ENCODE measurements at regions not wholly inside any gene's neighbourhood (a gene's known extent, or its start where the extent isn't known, plus 50 kb on each side); places are given as distances from the start of the nearest gene placed in this dataset.

GRCh38 chr17:72511874-72512273 lies 391.1 kb downstream of the SOX9 start:
- H3K4me3 ChIP-seq (ENCODE audit: low read length), result no peak overlapping the region
- intact Hi-C loops (cut with DNase I, micrococcal nuclease), result no loop called here
- H3K9me3 ChIP-seq (ENCODE audit: control insufficient read depth in 1 of 2, insufficient read depth in 1 of 2, low read length in 2 of 2), result peaks cover 0 to 4% of the 10 kb centered on the region in 2 experiments
- H3K4me1 ChIP-seq (ENCODE audit: insufficient read depth, low read length), result no peaks in the 10 kb centered on the region
- ChIA-PET POLR2A (no interaction called here), CTCF (no interaction called here)
- H3K27me3 ChIP-seq (ENCODE audit: control insufficient read depth in 1 of 2, insufficient read depth in 2 of 2, low read length in 2 of 2), result no peaks in the 10 kb centered on the region
- H3K27ac ChIP-seq (ENCODE audit: low read depth in 1 of 2, low read length in 2 of 2), result no peak overlapping the region
- Mint-ChIP-seq H3K36me3 (ENCODE audit: low read depth) (no peaks in the 10 kb centered on the region), H3K4me3 (no peak overlapping the region), H3K27me3 (peaks cover 26% of the 10 kb centered on the region), H3K27ac (no peak overlapping the region), H3K4me1 (ENCODE audit: low read depth) (no peaks in the 10 kb centered on the region), H3K9me3 (no peaks in the 10 kb centered on the region)
- no peak for TF ChIP-seq CTCF (IDR thresholded peaks at IDR 0.05)
- ATAC-seq (ENCODE audit: poor library complexity), result no peak
- no peaks in the 10 kb centered on the region for H3K36me3 ChIP-seq (ENCODE audit: insufficient read depth, low read length)
- DNase-seq, result no peak

- H3K4me1 Mint-ChIP-seq (ENCODE audit: low read depth), result no peaks in the 10 kb centered on the region
- no peak for TF ChIP-seq CTCF (IDR thresholded peaks at IDR 0.05)
- H3K27ac Mint-ChIP-seq, result no peak overlapping the region
- DNase-seq (no peak), ATAC-seq (ENCODE audit: poor library complexity) (no peak)
- peaks cover 34% of the 10 kb centered on the region for H3K27me3 Mint-ChIP-seq
- CTCF ChIA-PET, result no interaction called here
- no peaks in the 10 kb centered on the region for H3K36me3 Mint-ChIP-seq (ENCODE audit: low read depth)
- Histone ChIP-seq H3K27me3 (ENCODE audit: control insufficient read depth in 1 of 2, insufficient read depth in 2 of 2, low read length in 2 of 2) (peaks cover 0 to 7% of the 10 kb centered on the region in 2 experiments), H3K4me3 (ENCODE audit: low read length) (no peak overlapping the region), H3K9me3 (ENCODE audit: control insufficient read depth in 1 of 2, insufficient read depth in 1 of 2, low read length in 2 of 2) (peaks cover 0 to 4% of the 10 kb centered on the region in 2 experiments), H3K4me1 (ENCODE audit: insufficient read depth, low read length) (no peaks in the 10 kb centered on the region), H3K36me3 (ENCODE audit: insufficient read depth, low read length) (no peaks in the 10 kb centered on the region), H3K27ac (ENCODE audit: low read depth in 1 of 2, low read length in 2 of 2) (no peak overlapping the region)
- H3K4me3 Mint-ChIP-seq, result no peak overlapping the region
- POLR2A ChIA-PET, result no interaction called here
- intact Hi-C loops (cut with DNase I, micrococcal nuclease), result no loop called here
- H3K9me3 Mint-ChIP-seq, result no peaks in the 10 kb centered on the region
Observed at GRCh38 chr17:72512649-72513556, 392.1 kb downstream of the SOX9 start.

GRCh38 chr17:72514321-72514861 lies 393.6 kb downstream of the SOX9 start:
- Mint-ChIP-seq H3K4me1 (ENCODE audit: low read depth) (no peaks in the 10 kb centered on the region), H3K4me3 (no peak overlapping the region), H3K36me3 (ENCODE audit: low read depth) (no peaks in the 10 kb centered on the region), H3K27ac (no peak overlapping the region), H3K9me3 (no peaks in the 10 kb centered on the region), H3K27me3 (peaks cover 43% of the 10 kb centered on the region)
- Histone ChIP-seq H3K36me3 (ENCODE audit: insufficient read depth, low read length) (no peaks in the 10 kb centered on the region), H3K9me3 (ENCODE audit: control insufficient read depth in 1 of 2, insufficient read depth in 1 of 2, low read length in 2 of 2) (peaks cover 0 to 4% of the 10 kb centered on the region in 2 experiments), H3K27ac (ENCODE audit: low read depth in 1 of 2, low read length in 2 of 2) (no peak overlapping the region), H3K4me1 (ENCODE audit: insufficient read depth, low read length) (no peaks in the 10 kb centered on the region), H3K27me3 (ENCODE audit: control insufficient read depth in 1 of 2, insufficient read depth in 2 of 2, low read length in 2 of 2) (peaks cover 0 to 10% of the 10 kb centered on the region in 2 experiments), H3K4me3 (ENCODE audit: low read length) (no peak overlapping the region)
- ATAC-seq (ENCODE audit: poor library complexity) (no peak), DNase-seq (no peak)
- POLR2A ChIA-PET, result no interaction called here
- intact Hi-C loops (cut with DNase I, micrococcal nuclease), result no loop called here
- no peak for TF ChIP-seq CTCF (IDR thresholded peaks at IDR 0.05)
- CTCF ChIA-PET, result no interaction called here

Data from CD4-positive, alpha-beta T cell (primary cell).